Body of pancreas (tissue), 4 donors: ENCODE measurements at regions not wholly inside any gene's neighbourhood (a gene's known extent, or its start where the extent isn't known, plus 50 kb on each side); places are given as distances from the start of the nearest gene placed in this dataset.

Experiments used
- POLR2A ChIP-seq, 3 donors: fragments of 450-650 bp; IDR thresholded peaks; one replicate each; pipeline ENCODE4 v1.6.1; 2016; ENCODE audit warnings: antibody characterized with exemption in 3 of 3, mild to moderate bottlenecking in 2 of 3
- TF ChIP-seq, protein P1 (sequence below), 7 experiments: fragments of 450-650 bp in 4 of 7; fragments of 200-600 bp in 3 of 7; sonication (generic) in 3 of 7; IDR thresholded peaks; one replicate each; pipeline ENCODE4 v1.5.1; 2016 to 2019; ENCODE audit warnings: antibody characterized with exemption in 7 of 7

DNA sequence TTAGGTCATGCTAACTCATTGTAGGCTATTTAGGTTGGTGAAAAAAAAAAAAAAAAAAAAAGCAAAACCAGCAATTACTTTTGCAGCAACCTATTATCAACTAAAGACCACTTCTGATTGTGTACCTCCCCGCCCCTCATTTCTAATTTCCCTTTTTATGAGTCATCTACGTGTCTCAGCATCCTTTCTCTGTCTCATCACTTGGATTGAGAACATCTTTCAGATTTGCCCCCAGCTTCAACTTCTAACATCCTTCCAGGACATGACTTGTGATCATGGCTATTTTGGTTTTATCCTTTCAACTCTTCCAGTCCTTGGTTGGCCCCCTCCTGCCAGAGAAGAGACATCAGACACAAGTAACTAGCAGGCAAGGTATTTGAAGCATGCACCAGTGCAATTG is 156.7 kb upstream of the CCN2 start:
- TF ChIP-seq, protein P1, sequence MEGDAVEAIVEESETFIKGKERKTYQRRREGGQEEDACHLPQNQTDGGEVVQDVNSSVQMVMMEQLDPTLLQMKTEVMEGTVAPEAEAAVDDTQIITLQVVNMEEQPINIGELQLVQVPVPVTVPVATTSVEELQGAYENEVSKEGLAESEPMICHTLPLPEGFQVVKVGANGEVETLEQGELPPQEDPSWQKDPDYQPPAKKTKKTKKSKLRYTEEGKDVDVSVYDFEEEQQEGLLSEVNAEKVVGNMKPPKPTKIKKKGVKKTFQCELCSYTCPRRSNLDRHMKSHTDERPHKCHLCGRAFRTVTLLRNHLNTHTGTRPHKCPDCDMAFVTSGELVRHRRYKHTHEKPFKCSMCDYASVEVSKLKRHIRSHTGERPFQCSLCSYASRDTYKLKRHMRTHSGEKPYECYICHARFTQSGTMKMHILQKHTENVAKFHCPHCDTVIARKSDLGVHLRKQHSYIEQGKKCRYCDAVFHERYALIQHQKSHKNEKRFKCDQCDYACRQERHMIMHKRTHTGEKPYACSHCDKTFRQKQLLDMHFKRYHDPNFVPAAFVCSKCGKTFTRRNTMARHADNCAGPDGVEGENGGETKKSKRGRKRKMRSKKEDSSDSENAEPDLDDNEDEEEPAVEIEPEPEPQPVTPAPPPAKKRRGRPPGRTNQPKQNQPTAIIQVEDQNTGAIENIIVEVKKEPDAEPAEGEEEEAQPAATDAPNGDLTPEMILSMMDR (IDR thresholded peaks at IDR 0.05) = no peak
- TF ChIP-seq POLR2A (IDR thresholded peaks at IDR 0.05) = no peak
